Spleen (tissue), 11 donors: ENCODE measurements at regions not wholly inside any gene's neighbourhood (a gene's known extent, or its start where the extent isn't known, plus 50 kb on each side); places are given as distances from the start of the nearest gene placed in this dataset.

Source experiments
- DNase-seq: peaks from one replicate; pipeline ENCODE4 v3.0.0-alpha.2; 2020
- H3K27ac ChIP-seq, 8 donors: fragments of 200-600 bp; sonication (generic) in 7 of 8; 1 replicate in 4 of 8; 2 replicates in 4 of 8; pipeline versions ENCODE4 v1.5.0 to v1.8.0; 2016 to 2021; ENCODE audit warnings: inconsistent platforms in 4 of 8, mild to moderate bottlenecking in 4 of 8, moderate library complexity in 1 of 8
- H3K27me3 ChIP-seq, 7 donors: fragments of 200-600 bp; sonication (generic) in 6 of 7; replicated peaks in 1 of 7; 1 replicate in 4 of 7; 2 replicates in 3 of 7; pipeline versions ENCODE4 v1.5.0 to v1.8.0; 2016 to 2021; ENCODE audit warnings: inconsistent platforms in 3 of 7, mild to moderate bottlenecking in 1 of 7
- H3K36me3 ChIP-seq, 6 donors: fragments of 200-600 bp; sonication (generic) in 5 of 6; 1 replicate in 4 of 6; 2 replicates in 2 of 6; pipeline versions ENCODE4 v1.5.0 to v1.8.0; 2016 to 2021; ENCODE audit warnings: inconsistent platforms in 2 of 6
- H3K4me1 ChIP-seq, 6 donors: fragments of 200-600 bp; sonication (generic) in 5 of 6; 1 replicate in 3 of 6; 2 replicates in 3 of 6; pipeline versions ENCODE4 v1.5.0 to v1.8.0; 2016 to 2021; ENCODE audit warnings: inconsistent platforms in 3 of 6
- H3K4me3 ChIP-seq, 8 donors: fragments of 200-600 bp; sonication (generic) in 7 of 8; 1 replicate in 4 of 8; 2 replicates in 4 of 8; pipeline versions ENCODE4 v1.5.0 to v1.8.0; 2016 to 2021; ENCODE audit warnings: inconsistent platforms in 4 of 8, mild to moderate bottlenecking in 4 of 8, moderate library complexity in 2 of 8
- H3K9me3 ChIP-seq, 8 donors: fragments of 200-600 bp; sonication (generic) in 7 of 8; 1 replicate in 4 of 8; 2 replicates in 4 of 8; pipeline versions ENCODE4 v1.5.0 to v1.8.0; 2016 to 2021; ENCODE audit warnings: inconsistent platforms in 4 of 8
- CTCF ChIP-seq, 11 experiments: fragments of 200-600 bp in 7 of 11; fragments of 450-650 bp in 4 of 11; sonication (generic) in 4 of 11; IDR thresholded peaks in 8 of 11; conservative IDR thresholded peaks in 3 of 11; 1 replicate in 7 of 11; 2 replicates in 4 of 11; pipeline versions ENCODE4 v1.4.0 to v1.8.0; 2016 to 2021; ENCODE audit warnings: antibody characterized with exemption in 11 of 11, inconsistent platforms in 4 of 11, mild to moderate bottlenecking in 1 of 11
- POLR2A ChIP-seq, 3 donors: fragments of 450-650 bp; IDR thresholded peaks; one replicate each; pipeline ENCODE4 v1.5.1; 2017; ENCODE audit warnings: antibody characterized with exemption in 3 of 3, mild to moderate bottlenecking in 1 of 3
- POLR2AphosphoS5 ChIP-seq, 3 donors: sonication (generic); formaldehyde crosslinking; IDR thresholded peaks; one replicate each; pipeline ENCODE4 v1.5.1; 2017; ENCODE audit warnings: antibody characterized with exemption in 3 of 3
- WGBS, 5 donors: extraction: QIAGEN DNeasy Blood & Tissue Kit in 3 of 5; methylation state at CpG; one replicate each; pipeline versions ENCODE4 v1.1.5 to v1.1.7; 2013 to 2018; 5-methylcytosine and 5-hydroxymethylcytosine counted together
- intact Hi-C: fragments of 100-400 bp; cut with DNase I; formaldehyde crosslinking; loops from one replicate; pipeline ENCODE4 v1.15.0; 2023; ENCODE audit warnings: low total_unique reads
- donor health status: healthy with polysubstance abuse.
- donor health status: DM: no; HTN: no; CAD: no; lungs with moderate emphysema.
- donor health status: DM: no; HTN: no; CAD: no.
- donor health status: Bipolar disorder and iron deficiency.
- donor health status: healthy.
- donor health status: DM: no; HTN: no; CAD: no.
- donor health status: DM: yes; HTN: yes; CAD: no.

GRCh38 chr6:163958646-163959045 lies 544.1 kb downstream of the QKI start:
- Histone ChIP-seq H3K4me3 (no peak overlapping the region), H3K27ac (no peak overlapping the region), H3K4me1 (peaks cover 0 to 11% (median 6%) of the 10 kb centered on the region in 6 donors), H3K27me3 (peaks cover 0 to 7% (median 0%) of the 10 kb centered on the region in 7 donors), H3K9me3 (no peaks in the 10 kb centered on the region), H3K36me3 (no peaks in the 10 kb centered on the region)
- intact Hi-C loops = loop anchor here (10.0 kb wide), 1 partner anchor 534 kb away; no protein-coding TSS in a partner anchor
- TF ChIP-seq POLR2A (IDR thresholded peaks at IDR 0.05) = no peak
- TF ChIP-seq CTCF (IDR thresholded peaks at IDR 0.05 in 8 of 11, conservative IDR thresholded peaks at IDR 0.05 in 3 of 11) = no peak
- TF ChIP-seq POLR2AphosphoS5 (IDR thresholded peaks at IDR 0.05) = no peak
- no peak for DNase-seq
- WGBS, 5 donors = 60 to 80% (median 74%) methylated on average over 3 of the region's 3 CpGs

GRCh38 chr6:163956571-163957407 lies 542.3 kb downstream of the QKI start:
- H3K36me3 ChIP-seq = no peaks in the 10 kb centered on the region
- WGBS, 5 donors = 14 to 20% (median 17%) methylated on average over 12 of the region's 12 CpGs

GRCh38 chr6:163955756-163956155 lies 541.2 kb downstream of the QKI start:
- H3K36me3 ChIP-seq = no peaks in the 10 kb centered on the region
- H3K27me3 ChIP-seq = peaks cover 0 to 21% (median 0%) of the 10 kb centered on the region in 7 donors
- no peaks in the 10 kb centered on the region for H3K9me3 ChIP-seq
- no peak for DNase-seq
- H3K27ac ChIP-seq = no peak overlapping the region
- no peak for TF ChIP-seq POLR2A (IDR thresholded peaks at IDR 0.05)
- WGBS, 5 donors = 85 to 94% (median 87%) methylated on average over 4 of the region's 4 CpGs
- intact Hi-C loops = loop anchor here (10.0 kb wide), 1 partner anchor 531 kb away; no protein-coding TSS in a partner anchor
- peaks cover 0 to 11% (median 6%) of the 10 kb centered on the region in 6 donors for H3K4me1 ChIP-seq
- H3K4me3 ChIP-seq = no peak overlapping the region

More at GRCh38 chr6:163956571-163957407, 542.3 kb downstream of the QKI start:
- Histone ChIP-seq H3K27me3 (peaks cover 0 to 19% (median 0%) of the 10 kb centered on the region in 7 donors), H3K9me3 (no peaks in the 10 kb centered on the region), H3K27ac (no peak overlapping the region), H3K4me3 (no peak overlapping the region), H3K4me1 (peaks cover 0 to 11% (median 6%) of the 10 kb centered on the region in 6 donors)
- peak; percentile 84 for DNase-seq
- TF ChIP-seq CTCF (IDR thresholded peaks at IDR 0.05 in 8 of 11, conservative IDR thresholded peaks at IDR 0.05 in 3 of 11) (peak; percentile 73 to 95 (median 86)), POLR2A (IDR thresholded peaks at IDR 0.05) (no peak), POLR2AphosphoS5 (IDR thresholded peaks at IDR 0.05) (peak in 1 of 3 donors; percentile 70)
- intact Hi-C loops = loop anchor here (10.0 kb wide), 1 partner anchor 532 kb away; no protein-coding TSS in a partner anchor

GRCh38 chr6:163955096-163955495 lies 540.6 kb downstream of the QKI start:
- Histone ChIP-seq H3K4me3 (no peak overlapping the region), H3K27me3 (peaks cover 0 to 21% (median 0%) of the 10 kb centered on the region in 7 donors), H3K36me3 (no peaks in the 10 kb centered on the region), H3K4me1 (peaks cover 0 to 11% (median 6%) of the 10 kb centered on the region in 6 donors), H3K27ac (no peak overlapping the region), H3K9me3 (no peaks in the 10 kb centered on the region)
- TF ChIP-seq CTCF (IDR thresholded peaks at IDR 0.05 in 8 of 11, conservative IDR thresholded peaks at IDR 0.05 in 3 of 11) (no peak), POLR2A (IDR thresholded peaks at IDR 0.05) (no peak), POLR2AphosphoS5 (IDR thresholded peaks at IDR 0.05) (no peak)
- DNase-seq = no peak
- intact Hi-C loops = loop anchor here (10.0 kb wide), 1 partner anchor 530 kb away; no protein-coding TSS in a partner anchor
- 91 to 95% (median 94%) methylated on average over 4 of the region's 4 CpGs for WGBS, 5 donors
